ENCODE measurements at regions not wholly inside any gene's neighbourhood (a gene's known extent, or its start where the extent isn't known, plus 50 kb on each side); places are given as distances from the start of the nearest gene placed in this dataset.

- H3K27ac ChIP-seq: no peak overlapping the region
- DNase-seq: no peak
- H3K27me3 ChIP-seq: no peaks in the 10 kb centered on the region
- intact Hi-C loops (cut with DNase I): no loop called here
- no peaks in the 10 kb centered on the region for H3K4me1 ChIP-seq
- TF ChIP-seq, protein P1, sequence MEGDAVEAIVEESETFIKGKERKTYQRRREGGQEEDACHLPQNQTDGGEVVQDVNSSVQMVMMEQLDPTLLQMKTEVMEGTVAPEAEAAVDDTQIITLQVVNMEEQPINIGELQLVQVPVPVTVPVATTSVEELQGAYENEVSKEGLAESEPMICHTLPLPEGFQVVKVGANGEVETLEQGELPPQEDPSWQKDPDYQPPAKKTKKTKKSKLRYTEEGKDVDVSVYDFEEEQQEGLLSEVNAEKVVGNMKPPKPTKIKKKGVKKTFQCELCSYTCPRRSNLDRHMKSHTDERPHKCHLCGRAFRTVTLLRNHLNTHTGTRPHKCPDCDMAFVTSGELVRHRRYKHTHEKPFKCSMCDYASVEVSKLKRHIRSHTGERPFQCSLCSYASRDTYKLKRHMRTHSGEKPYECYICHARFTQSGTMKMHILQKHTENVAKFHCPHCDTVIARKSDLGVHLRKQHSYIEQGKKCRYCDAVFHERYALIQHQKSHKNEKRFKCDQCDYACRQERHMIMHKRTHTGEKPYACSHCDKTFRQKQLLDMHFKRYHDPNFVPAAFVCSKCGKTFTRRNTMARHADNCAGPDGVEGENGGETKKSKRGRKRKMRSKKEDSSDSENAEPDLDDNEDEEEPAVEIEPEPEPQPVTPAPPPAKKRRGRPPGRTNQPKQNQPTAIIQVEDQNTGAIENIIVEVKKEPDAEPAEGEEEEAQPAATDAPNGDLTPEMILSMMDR (IDR thresholded peaks at IDR 0.05): no peak
- 80 to 88% methylated on average over 3 of the region's 3 CpGs for WGBS, 2 donors
- no peaks in the 10 kb centered on the region for H3K36me3 ChIP-seq
- no peak overlapping the region for H3K4me3 ChIP-seq
- no peak for ATAC-seq
- H3K9me3 ChIP-seq: no peaks in the 10 kb centered on the region
These were observed 526.6 kb upstream of the KLHL1 start for GRCh38 chr13:70634893-70635292.

- no peak for DNase-seq
- H3K36me3 ChIP-seq: no peaks in the 10 kb centered on the region
- TF ChIP-seq, protein P1 (IDR thresholded peaks at IDR 0.05): no peak
- H3K4me1 ChIP-seq: no peaks in the 10 kb centered on the region
- no peak for ATAC-seq
- H3K27ac ChIP-seq: no peak overlapping the region
- H3K27me3 ChIP-seq: no peaks in the 10 kb centered on the region
- intact Hi-C loops (cut with DNase I): no loop called here
- 66 to 70% methylated on average over 2 of the region's 2 CpGs for WGBS, 2 donors
- H3K9me3 ChIP-seq: no peaks in the 10 kb centered on the region
- H3K4me3 ChIP-seq: no peak overlapping the region
These were observed 522.0 kb upstream of the KLHL1 start for GRCh38 chr13:70630247-70630646.

- H3K4me3 ChIP-seq: no peak overlapping the region
- H3K27me3 ChIP-seq: no peaks in the 10 kb centered on the region
- no peaks in the 10 kb centered on the region for H3K36me3 ChIP-seq
- ATAC-seq: no peak
- TF ChIP-seq, protein P1 (IDR thresholded peaks at IDR 0.05): peak in 7 of 9 donors; percentile 33 to 60 (median 48)
- no peak for DNase-seq
- no peaks in the 10 kb centered on the region for H3K4me1 ChIP-seq
- no peaks in the 10 kb centered on the region for H3K9me3 ChIP-seq
- H3K27ac ChIP-seq: no peak overlapping the region
- intact Hi-C loops (cut with DNase I): no loop called here
These were observed 515.0 kb upstream of the KLHL1 start for GRCh38 chr13:70623239-70623638.

DNA sequence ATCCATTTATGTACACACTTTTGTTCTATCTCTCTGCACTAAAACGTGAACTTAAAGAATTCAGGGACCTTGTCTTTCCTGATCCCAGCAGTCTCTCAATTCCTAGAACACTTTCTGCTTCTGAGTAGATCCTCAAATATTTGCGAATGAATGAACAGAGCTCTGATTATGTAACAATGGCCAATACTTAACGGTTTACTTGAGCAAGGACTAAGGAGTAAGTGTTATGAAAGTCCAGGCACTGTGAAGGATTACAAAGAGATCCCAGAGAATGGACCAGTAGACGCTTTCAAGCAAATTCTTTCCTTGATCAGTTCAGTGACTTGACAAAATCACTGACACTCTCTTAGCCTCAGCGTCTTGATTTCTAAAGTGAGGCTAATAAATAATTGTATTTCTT is 514.5 kb upstream of the KLHL1 start:
- Histone ChIP-seq H3K27me3 (no peaks in the 10 kb centered on the region), H3K4me1 (no peaks in the 10 kb centered on the region), H3K9me3 (no peaks in the 10 kb centered on the region), H3K36me3 (no peaks in the 10 kb centered on the region), H3K27ac (no peak overlapping the region), H3K4me3 (no peak overlapping the region)
- WGBS, 2 donors: 38 to 39% methylated on average over 5 of the region's 5 CpGs
- intact Hi-C loops (cut with DNase I): no loop called here
- ATAC-seq (no peak), DNase-seq (no peak)
- TF ChIP-seq, protein P1 (IDR thresholded peaks at IDR 0.05): no peak

- Histone ChIP-seq H3K27ac (no peak overlapping the region), H3K36me3 (no peaks in the 10 kb centered on the region), H3K27me3 (no peaks in the 10 kb centered on the region), H3K4me3 (no peak overlapping the region), H3K9me3 (no peaks in the 10 kb centered on the region), H3K4me1 (no peaks in the 10 kb centered on the region)
- DNase-seq: no peak
- 81 to 89% methylated on average over 2 of the region's 2 CpGs for WGBS, 2 donors
- intact Hi-C loops (cut with DNase I): no loop called here
- no peak for ATAC-seq
- TF ChIP-seq, protein P1 (IDR thresholded peaks at IDR 0.05): no peak
These were observed 511.7 kb upstream of the KLHL1 start for GRCh38 chr13:70619936-70620335.
